GM10248 (cell line): ENCODE measurements at regions not wholly inside any gene's neighbourhood (a gene's known extent, or its start where the extent isn't known, plus 50 kb on each side); places are given as distances from the start of the nearest gene placed in this dataset.

ENCODE experiments used
- CTCF ChIA-PET: fragments of 300-600 bp; sonication (Branson Sonifier 250); formaldehyde crosslinking; extraction: SDS; loops from one replicate; lab custom pipeline; 2021; ENCODE audit warnings: antibody characterized with exemption; lab: Yijun Ruan, JAX
- POLR2A ChIA-PET: fragments of 350-650 bp; sonication (Branson Sonifier 250); formaldehyde crosslinking; extraction: SDS; loops from one replicate; lab custom pipeline; 2020; ENCODE audit warnings: antibody characterized with exemption; lab: Yijun Ruan, JAX
- DNase-seq: peaks from one replicate; pipeline ENCODE4 v3.0.0; 2012; ENCODE audit errors: extremely low spot score
- CTCF ChIP-seq: IDR thresholded peaks from 2 replicates; pipeline ENCODE4 v1.5.1; 2012; ENCODE audit warnings: mild to moderate bottlenecking, low read depth; ENCODE audit errors: extremely low read depth, missing control alignments, control extremely low read depth

- POLR2A ChIA-PET = no interaction called here
- TF ChIP-seq CTCF = no peak
- CTCF ChIA-PET = no interaction called here
- no peak for DNase-seq
Measured at GRCh38 chr4:60605646-60606354, 594.3 kb upstream of the ADGRL3 start.

- ChIA-PET POLR2A (no interaction called here), CTCF (interaction anchor here (0.7 kb wide), 1 partner anchor 12 kb away, joined by 3 read pairs; no protein-coding TSS in a partner anchor)
- DNase-seq = no peak
- no peak for TF ChIP-seq CTCF
Measured at GRCh38 chr4:60611762-60612496, 588.2 kb upstream of the ADGRL3 start.

GRCh38 chr4:60617731-60618130, 582.4 kb upstream of the ADGRL3 start:
- CTCF ChIA-PET = no interaction called here
- POLR2A ChIA-PET = no interaction called here
- no peak for TF ChIP-seq CTCF
- no peak for DNase-seq

GRCh38 chr4:60619531-60620305, 580.4 kb upstream of the ADGRL3 start:
- POLR2A ChIA-PET = no interaction called here
- no peak for DNase-seq
- TF ChIP-seq CTCF = no peak
- CTCF ChIA-PET = no interaction called here

- ChIA-PET CTCF (no interaction called here), POLR2A (no interaction called here)
- no peak for TF ChIP-seq CTCF
- DNase-seq = no peak
Measured at GRCh38 chr4:60637976-60638375, 562.1 kb upstream of the ADGRL3 start.

- no peak for TF ChIP-seq CTCF
- ChIA-PET POLR2A (no interaction called here), CTCF (no interaction called here)
Measured at GRCh38 chr4:60648774-60649173, 551.4 kb upstream of the ADGRL3 start.

More at GRCh38 chr4:60648774-60649173, 551.4 kb upstream of the ADGRL3 start:
- no peak for DNase-seq
